PFSK-1 (cell line): ENCODE measurements at regions not wholly inside any gene's neighbourhood (a gene's known extent, or its start where the extent isn't known, plus 50 kb on each side); places are given as distances from the start of the nearest gene placed in this dataset.

ENCODE experiments used
- FOXP2 ChIP-seq: optimal IDR thresholded peaks from 2 replicates; pipeline ENCODE3; 2011; ENCODE audit warnings: borderline replicate concordance, control low read depth, inconsistent platforms; ENCODE audit not compliant: insufficient read depth; ENCODE audit errors: extremely low read length, extremely low read depth
- POLR2AphosphoS5 ChIP-seq: IDR thresholded peaks from 2 replicates; pipeline ENCODE4 v1.6.1; 2012; ENCODE audit warnings: low read depth, mild to moderate bottlenecking, control low read depth, low read length, moderate library complexity
- SIN3A ChIP-seq: IDR thresholded peaks from 2 replicates; pipeline ENCODE4 v1.6.1; 2012; ENCODE audit warnings: mild to moderate bottlenecking, low read length, moderate library complexity, borderline replicate concordance; ENCODE audit not compliant: insufficient read depth
- TAF1 ChIP-seq: IDR thresholded peaks from 2 replicates; pipeline ENCODE4 v1.6.1; 2012; ENCODE audit warnings: low read length, control low read depth, borderline replicate concordance; ENCODE audit not compliant: insufficient read depth
- TF ChIP-seq, protein P1 (sequence below), 2 experiments: IDR thresholded peaks; 2 replicates each; pipeline versions ENCODE4 v1.6.1 to v1.8.0; 2011 to 2012; ENCODE audit warnings: low read depth in 2 of 2, low read length in 2 of 2, control low read depth in 1 of 2, inconsistent platforms in 1 of 2, mild to moderate bottlenecking in 1 of 2, moderate library complexity in 1 of 2; ENCODE audit not compliant: insufficient read depth in 1 of 2

- TF ChIP-seq POLR2AphosphoS5 (no peak), FOXP2 (peak; percentile 62)
Observed at GRCh38 chr3:127455541-127456450, 134.7 kb downstream of the TPRA1 start.

DNA sequence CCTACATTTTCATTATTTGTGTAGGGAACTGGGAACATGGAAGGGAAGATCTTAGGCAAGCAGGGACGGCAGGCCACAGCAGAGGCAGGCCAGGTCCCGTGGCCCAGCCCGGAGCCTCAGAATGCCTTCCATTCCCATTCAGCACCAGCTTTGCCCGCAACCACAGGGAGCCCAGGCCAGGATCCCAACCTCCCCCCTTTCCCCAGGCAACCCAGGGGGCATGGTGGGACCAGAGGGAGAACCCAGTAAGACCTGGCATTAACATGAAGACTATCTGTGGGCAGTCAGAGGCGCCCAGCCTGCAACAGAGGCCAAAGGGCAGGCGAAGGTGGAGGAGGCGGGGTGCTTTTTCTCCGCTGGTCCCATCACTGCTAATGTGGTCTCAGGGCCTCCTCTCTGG, 135.6 kb downstream of the TPRA1 start:
- TF ChIP-seq SIN3A (no peak), FOXP2 (no peak), POLR2AphosphoS5 (no peak), TAF1 (no peak)
- TF ChIP-seq, protein P1, sequence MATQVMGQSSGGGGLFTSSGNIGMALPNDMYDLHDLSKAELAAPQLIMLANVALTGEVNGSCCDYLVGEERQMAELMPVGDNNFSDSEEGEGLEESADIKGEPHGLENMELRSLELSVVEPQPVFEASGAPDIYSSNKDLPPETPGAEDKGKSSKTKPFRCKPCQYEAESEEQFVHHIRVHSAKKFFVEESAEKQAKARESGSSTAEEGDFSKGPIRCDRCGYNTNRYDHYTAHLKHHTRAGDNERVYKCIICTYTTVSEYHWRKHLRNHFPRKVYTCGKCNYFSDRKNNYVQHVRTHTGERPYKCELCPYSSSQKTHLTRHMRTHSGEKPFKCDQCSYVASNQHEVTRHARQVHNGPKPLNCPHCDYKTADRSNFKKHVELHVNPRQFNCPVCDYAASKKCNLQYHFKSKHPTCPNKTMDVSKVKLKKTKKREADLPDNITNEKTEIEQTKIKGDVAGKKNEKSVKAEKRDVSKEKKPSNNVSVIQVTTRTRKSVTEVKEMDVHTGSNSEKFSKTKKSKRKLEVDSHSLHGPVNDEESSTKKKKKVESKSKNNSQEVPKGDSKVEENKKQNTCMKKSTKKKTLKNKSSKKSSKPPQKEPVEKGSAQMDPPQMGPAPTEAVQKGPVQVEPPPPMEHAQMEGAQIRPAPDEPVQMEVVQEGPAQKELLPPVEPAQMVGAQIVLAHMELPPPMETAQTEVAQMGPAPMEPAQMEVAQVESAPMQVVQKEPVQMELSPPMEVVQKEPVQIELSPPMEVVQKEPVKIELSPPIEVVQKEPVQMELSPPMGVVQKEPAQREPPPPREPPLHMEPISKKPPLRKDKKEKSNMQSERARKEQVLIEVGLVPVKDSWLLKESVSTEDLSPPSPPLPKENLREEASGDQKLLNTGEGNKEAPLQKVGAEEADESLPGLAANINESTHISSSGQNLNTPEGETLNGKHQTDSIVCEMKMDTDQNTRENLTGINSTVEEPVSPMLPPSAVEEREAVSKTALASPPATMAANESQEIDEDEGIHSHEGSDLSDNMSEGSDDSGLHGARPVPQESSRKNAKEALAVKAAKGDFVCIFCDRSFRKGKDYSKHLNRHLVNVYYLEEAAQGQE (IDR thresholded peaks at IDR 0.05; ENCODE audit: insufficient read depth in 1 of 2, low read depth in 2 of 2, low read length in 2 of 2): no peak

DNA sequence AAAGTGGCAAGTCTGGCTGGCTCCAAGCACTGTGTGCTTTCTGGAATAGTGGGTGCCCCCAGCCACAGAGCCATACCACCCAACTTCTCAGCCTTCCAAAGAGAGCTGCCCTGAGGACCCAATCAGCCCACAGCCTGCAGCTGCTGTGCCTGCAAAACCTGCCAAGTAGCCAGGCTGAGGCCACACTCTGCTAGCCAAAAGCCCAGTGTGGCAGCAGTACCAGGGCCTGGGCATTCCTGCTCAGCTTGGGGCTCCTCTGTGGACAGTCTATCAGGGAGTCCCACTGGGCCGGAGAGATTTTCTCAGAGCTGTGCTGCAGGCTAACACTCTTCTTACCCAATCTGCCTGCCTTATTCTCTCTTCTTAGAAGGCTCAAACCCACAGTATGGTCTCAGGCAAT, 136.5 kb downstream of the TPRA1 start:
- no peak for TF ChIP-seq POLR2AphosphoS5
- TF ChIP-seq, protein P1 (IDR thresholded peaks at IDR 0.05; ENCODE audit: insufficient read depth in 1 of 2, low read depth in 2 of 2, low read length in 2 of 2): no peak
- TF ChIP-seq SIN3A: no peak
- no peak for TF ChIP-seq TAF1
- TF ChIP-seq FOXP2: no peak

GRCh38 chr3:127452321-127452821, 138.2 kb downstream of the TPRA1 start:
- TF ChIP-seq, protein P1 (IDR thresholded peaks at IDR 0.05; ENCODE audit: insufficient read depth in 1 of 2, low read depth in 2 of 2, low read length in 2 of 2): no peak
- no peak for TF ChIP-seq FOXP2
- TF ChIP-seq TAF1: no peak
- no peak for TF ChIP-seq SIN3A
- TF ChIP-seq POLR2AphosphoS5: no peak

- TF ChIP-seq, protein P1 (IDR thresholded peaks at IDR 0.05; ENCODE audit: insufficient read depth in 1 of 2, low read depth in 2 of 2, low read length in 2 of 2): no peak
- no peak for TF ChIP-seq SIN3A
- no peak for TF ChIP-seq POLR2AphosphoS5
- TF ChIP-seq FOXP2: no peak
- TF ChIP-seq TAF1: no peak
Observed at GRCh38 chr3:127451321-127451720, 139.2 kb downstream of the TPRA1 start.
